ENCODE measurements at regions not wholly inside any gene's neighbourhood (a gene's known extent, or its start where the extent isn't known, plus 50 kb on each side); places are given as distances from the start of the nearest gene placed in this dataset.

DNA sequence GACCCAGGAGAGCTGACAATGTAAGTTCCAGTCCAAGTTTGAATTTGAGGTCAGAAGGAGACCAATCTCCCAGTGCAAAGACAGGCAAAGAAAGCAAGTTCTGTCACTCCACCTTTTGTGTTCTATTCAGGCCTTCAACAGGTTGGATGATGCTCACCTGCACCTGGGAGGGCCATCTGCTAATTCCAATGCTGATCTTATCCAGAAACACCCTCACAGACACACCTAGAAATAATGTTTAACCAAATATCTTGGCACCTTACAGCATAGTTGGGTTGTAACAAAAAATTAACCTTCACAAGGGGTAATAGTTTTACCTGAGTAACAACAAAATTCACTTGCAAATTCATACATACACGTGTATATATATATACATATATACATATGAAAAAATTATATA lies 190.8 kb downstream of the DIRAS2 start:
- TF ChIP-seq POLR2A (IDR thresholded peaks at IDR 0.05; ENCODE audit: low read length) (no peak), GATA1 (IDR thresholded peaks at IDR 0.05; ENCODE audit: low read depth, low read length) (no peak)
